WTC11 (cell line): ENCODE measurements at regions not wholly inside any gene's neighbourhood (a gene's known extent, or its start where the extent isn't known, plus 50 kb on each side); places are given as distances from the start of the nearest gene placed in this dataset.

ENCODE experiments used
- CTCF ChIP-seq: fragments of 200-600 bp; IDR thresholded peaks from 2 replicates; pipeline ENCODE4 v1.8.0; 2022; ENCODE audit warnings: antibody characterized with exemption
- NR3C1 ChIP-seq: sonication (generic); formaldehyde crosslinking; conservative IDR thresholded peaks from 2 replicates; pipeline ENCODE4 v1.8.1; 2023; ENCODE audit warnings: low read depth, mild to moderate bottlenecking, missing genetic modification reagents
- SMAD4 ChIP-seq: sonication (generic); formaldehyde crosslinking; IDR thresholded peaks from 2 replicates; pipeline ENCODE4 v1.8.0; 2022; ENCODE audit warnings: mild to moderate bottlenecking, missing genetic modification reagents
- TCF7 ChIP-seq: sonication (generic); formaldehyde crosslinking; IDR thresholded peaks from 2 replicates; pipeline ENCODE4 v1.8.0; 2022; ENCODE audit warnings: mild to moderate bottlenecking, low read depth, missing genetic modification reagents, moderate library complexity
- ZNF138 ChIP-seq: sonication (generic); formaldehyde crosslinking; conservative IDR thresholded peaks from 2 replicates; pipeline ENCODE4 v1.8.1; 2022; ENCODE audit warnings: mild to moderate bottlenecking, moderate library complexity, missing genetic modification reagents
- ZNF263 ChIP-seq: sonication (generic); formaldehyde crosslinking; IDR thresholded peaks from 2 replicates; pipeline ENCODE4 v1.8.1; 2022; ENCODE audit warnings: low read depth, mild to moderate bottlenecking, moderate library complexity, missing genetic modification reagents
- ZNF416 ChIP-seq: fragments of 250-450 bp; sonication (Bioruptor Pico); IDR thresholded peaks from 2 replicates; pipeline ENCODE4 v1.9.0; 2021; ENCODE audit warnings: mild to moderate bottlenecking, inconsistent platforms

DNA sequence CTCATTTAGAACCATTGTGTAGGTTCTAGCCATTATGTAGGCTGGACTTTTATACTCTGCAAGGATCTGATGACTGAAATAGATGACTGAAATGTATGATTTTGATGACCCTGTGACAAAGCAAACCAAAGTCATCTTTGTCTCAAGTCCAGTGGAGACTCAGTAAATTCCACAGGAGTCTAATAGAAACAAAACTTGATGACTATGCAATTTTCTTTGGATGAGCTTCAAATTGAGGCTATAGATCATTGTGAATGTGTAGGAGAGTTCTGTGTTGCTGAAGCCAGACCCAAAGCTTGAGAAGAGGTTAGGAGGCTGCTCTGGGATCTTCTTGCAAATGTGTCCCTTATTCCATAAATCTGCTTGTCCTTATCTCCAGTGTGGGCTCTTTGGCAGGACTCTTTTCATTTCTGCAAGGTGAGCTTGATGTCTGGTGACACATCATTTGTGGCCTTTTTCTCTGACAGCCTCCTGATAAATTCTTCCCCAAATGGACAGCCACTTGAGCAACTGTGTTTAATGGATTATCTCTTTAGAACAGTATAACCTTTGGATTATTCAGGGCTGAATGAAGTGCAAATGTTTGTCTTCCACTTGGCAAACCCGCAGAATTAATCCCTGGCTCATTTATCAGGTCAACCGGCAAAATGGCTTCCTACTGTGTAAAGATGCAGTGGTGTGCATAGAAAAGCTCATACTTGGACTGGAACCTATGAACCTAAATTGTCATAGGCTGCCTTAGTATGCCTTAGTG is 235.1 kb upstream of the ANKH start:
- no peak for TF ChIP-seq CTCF
- no peak for TF ChIP-seq ZNF138 (CRISPR knock-in tag)
- TF ChIP-seq ZNF263 = no peak
- no peak for TF ChIP-seq TCF7 (CRISPR knock-in tag)
- TF ChIP-seq SMAD4 = no peak
- TF ChIP-seq ZNF416 (CRISPR knock-in tag) = no peak
- no peak for TF ChIP-seq NR3C1
